PC-3 (cell line): ENCODE measurements at regions not wholly inside any gene's neighbourhood (a gene's known extent, or its start where the extent isn't known, plus 50 kb on each side); places are given as distances from the start of the nearest gene placed in this dataset.
"Not testable (repeated sequence)": the region's sequence is repeated elsewhere in the genome, so short reads cannot be mapped to it uniquely, and the experiment has no call there.

ENCODE experiments used
- ATAC-seq: fragments of 200-7000 bp; cut with Tn5 transposase; 2 replicates; pipeline ENCODE4 v1.9.1; 2020; ENCODE audit warnings: mild to moderate bottlenecking, moderate library complexity
- BruUV-seq: library from RNA; stranded (reverse); fragments of 400-500 nt; replicated peaks from 2 replicates; lab custom pipeline; 2021; lab: Mats Ljungman, UMichigan
- CTCF ChIA-PET: fragments of 300-600 bp; sonication (Branson Sonifier 250); formaldehyde crosslinking; loops from one replicate; lab custom pipeline; 2022; ENCODE audit warnings: antibody characterized with exemption; lab: Charles Lee
- POLR2A ChIA-PET: fragments of 300-600 bp; sonication (Branson Sonifier 250); formaldehyde crosslinking; loops from one replicate; lab custom pipeline; 2022; ENCODE audit warnings: antibody characterized with exemption; ENCODE audit not compliant: unreplicated experiment; lab: Charles Lee
- DNase-seq: peaks from one replicate; pipeline ENCODE4 v3.0.0-alpha.2; 2015
- H2AFZ ChIP-seq: fragments of 300-600 bp; sonication (generic); 2 replicates; pipeline ENCODE4 v1.6.0; 2016; ENCODE audit warnings: antibody characterized with exemption, low read length
- H3F3A ChIP-seq: fragments of 300-600 bp; sonication (generic); one replicate; pipeline ENCODE4 v1.6.0; 2017; ENCODE audit warnings: antibody characterized with exemption, low read length, control low read depth, mild to moderate bottlenecking; ENCODE audit not compliant: unreplicated experiment
- H3K27ac ChIP-seq: fragments of 300-600 bp; sonication (generic); 2 replicates; pipeline ENCODE4 v1.5.1; 2016; ENCODE audit warnings: mild to moderate bottlenecking, low read length
- H3K27me3 ChIP-seq: fragments of 300-600 bp; sonication (generic); 2 replicates; pipeline ENCODE4 v1.6.1; 2016; ENCODE audit warnings: low read length, mixed read lengths
- H3K36me3 ChIP-seq: fragments of 300-600 bp; sonication (generic); 2 replicates; pipeline ENCODE4 v1.6.1; 2016; ENCODE audit warnings: low read depth, mixed run types, low read length, mixed read lengths
- H3K4me1 ChIP-seq: fragments of 300-600 bp; sonication (generic); 2 replicates; pipeline ENCODE4 v1.5.1; 2016; ENCODE audit warnings: low read length; ENCODE audit not compliant: insufficient read depth
- H3K4me2 ChIP-seq: fragments of 300-600 bp; sonication (generic); 2 replicates; pipeline ENCODE4 v1.6.0; 2016; ENCODE audit warnings: low read length
- H3K4me3 ChIP-seq: fragments of 300-600 bp; sonication (generic); 2 replicates; pipeline ENCODE4 v1.5.1; 2016; ENCODE audit warnings: mild to moderate bottlenecking, low read length, mixed read lengths
- H3K79me2 ChIP-seq: fragments of 300-600 bp; sonication (generic); 2 replicates; pipeline ENCODE4 v1.6.1; 2017; ENCODE audit warnings: low read length, mixed read lengths
- H3K9ac ChIP-seq: fragments of 300-600 bp; sonication (generic); 2 replicates; pipeline ENCODE4 v1.6.0; 2016; ENCODE audit warnings: mild to moderate bottlenecking, low read length
- H3K9me2 ChIP-seq: fragments of 300-600 bp; sonication (generic); replicated peaks from 2 replicates; pipeline ENCODE4 v1.6.1; 2016; ENCODE audit warnings: mixed run types, low read length, mixed read lengths
- H3K9me3 ChIP-seq: fragments of 300-600 bp; sonication (generic); 2 replicates; pipeline ENCODE4 v1.6.1; 2016; ENCODE audit warnings: low read length, mixed read lengths
- H4K20me1 ChIP-seq: fragments of 300-600 bp; sonication (generic); 2 replicates; pipeline ENCODE4 v1.6.1; 2016; ENCODE audit warnings: low read length, mixed read lengths
- CTCF ChIP-seq: fragments of 300-600 bp; sonication (generic); conservative IDR thresholded peaks from 2 replicates; pipeline ENCODE4 v1.5.1; 2017; ENCODE audit warnings: antibody characterized with exemption, low read depth, mild to moderate bottlenecking, low read length
- EZH2 ChIP-seq: fragments of 300-600 bp; sonication (generic); IDR thresholded peaks from one replicate; pipeline ENCODE4 v1.6.1; 2017; ENCODE audit warnings: antibody characterized with exemption, mild to moderate bottlenecking, low read length; ENCODE audit not compliant: unreplicated experiment
- EZH2phosphoT487 ChIP-seq: fragments of 300-600 bp; sonication (generic); IDR thresholded peaks from 2 replicates; pipeline ENCODE4 v1.6.1; 2018; ENCODE audit warnings: mild to moderate bottlenecking, antibody characterized with exemption, low read length, borderline replicate concordance
- intact Hi-C: fragments of 100-400 bp; cut with micrococcal nuclease; formaldehyde crosslinking; loops from 2 replicates; pipeline ENCODE4 v1.9.0; 2023

GRCh38 chr18:10133516-10133915, 219.7 kb downstream of the VAPA start:
- H3K27ac ChIP-seq, result no peak overlapping the region
- H2AFZ ChIP-seq, result no peak overlapping the region
- no peaks in the 10 kb centered on the region for H3K79me2 ChIP-seq
- ATAC-seq (no peak), DNase-seq (no peak)
- POLR2A ChIA-PET, result no interaction called here
- intact Hi-C loops, result no loop called here
- no peaks in the 10 kb centered on the region for H3K9me2 ChIP-seq
- no peaks in the 10 kb centered on the region for H3F3A ChIP-seq
- H3K27me3 ChIP-seq, result peaks cover 45% of the 10 kb centered on the region
- no peaks in the 10 kb centered on the region for H3K9me3 ChIP-seq
- H3K4me1 ChIP-seq, result no peaks in the 10 kb centered on the region; the same call in 1 of the 2 replicates
- TF ChIP-seq EZH2phosphoT487 (no peak), EZH2 (no peak), CTCF (no peak)
- BruUV-seq, result no TSS peak
- no peak overlapping the region for H3K4me3 ChIP-seq
- H3K4me2 ChIP-seq, result no peak overlapping the region
- H3K36me3 ChIP-seq, result no peaks in the 10 kb centered on the region
- H3K9ac ChIP-seq, result no peak overlapping the region
- no peaks in the 10 kb centered on the region for H4K20me1 ChIP-seq
- CTCF ChIA-PET, result no interaction called here

GRCh38 chr18:10134204-10134603, 220.4 kb downstream of the VAPA start:
- no peak overlapping the region for H3K9ac ChIP-seq
- DNase-seq (no peak), ATAC-seq (no peak)
- H3K4me2 ChIP-seq, result no peak overlapping the region
- H3K36me3 ChIP-seq, result no peaks in the 10 kb centered on the region
- no peaks in the 10 kb centered on the region for H3F3A ChIP-seq
- no peaks in the 10 kb centered on the region for H4K20me1 ChIP-seq
- POLR2A ChIA-PET, result no interaction called here
- TF ChIP-seq CTCF (no peak), EZH2 (no peak), EZH2phosphoT487 (no peak)
- H3K9me3 ChIP-seq, result no peaks in the 10 kb centered on the region
- H3K27me3 ChIP-seq, result peaks cover 38% of the 10 kb centered on the region
- no peaks in the 10 kb centered on the region for H3K9me2 ChIP-seq
- H3K27ac ChIP-seq, result no peak overlapping the region
- H3K79me2 ChIP-seq, result no peaks in the 10 kb centered on the region
- H3K4me3 ChIP-seq, result no peak overlapping the region
- no TSS peak for BruUV-seq
- CTCF ChIA-PET, result no interaction called here
- intact Hi-C loops, result no loop called here
- peaks cover under 1% of the 10 kb centered on the region; the same call in 1 of the 2 replicates for H3K4me1 ChIP-seq
- no peak overlapping the region for H2AFZ ChIP-seq

GRCh38 chr18:10134749-10135148, 220.9 kb downstream of the VAPA start:
- POLR2A ChIA-PET, CTCF ChIA-PET, H3K9ac ChIP-seq: not testable (repeated sequence)

More at GRCh38 chr18:10134749-10135148, 220.9 kb downstream of the VAPA start:
- H3K9me2 ChIP-seq, H3K4me2 ChIP-seq, BruUV-seq, ATAC-seq, H3K36me3 ChIP-seq, H4K20me1 ChIP-seq, H2AFZ ChIP-seq, intact Hi-C loops, DNase-seq, H3F3A ChIP-seq, H3K9me3 ChIP-seq, H3K27ac ChIP-seq, H3K4me1 ChIP-seq, H3K4me3 ChIP-seq, H3K79me2 ChIP-seq: not testable (repeated sequence)
- H3K27me3 ChIP-seq, result peaks cover 37% of the 10 kb centered on the region
